Fibroblast of pulmonary artery (primary cell): ENCODE measurements at regions not wholly inside any gene's neighbourhood (a gene's known extent, or its start where the extent isn't known, plus 50 kb on each side); places are given as distances from the start of the nearest gene placed in this dataset.
"Not testable (repeated sequence)": the region's sequence is repeated elsewhere in the genome, so short reads cannot be mapped to it uniquely, and the experiment has no call there.

ENCODE experiments used
- DNase-seq: peaks from one replicate; pipeline ENCODE4 v3.0.0-alpha.2; 2010; ENCODE audit warnings: low read depth
- H3K4me3 ChIP-seq: replicated peaks from 2 replicates; pipeline ENCODE4 v1.5.1; 2011; ENCODE audit warnings: low read depth, mild to moderate bottlenecking, control low read depth, low read length, moderate library complexity

DNA sequence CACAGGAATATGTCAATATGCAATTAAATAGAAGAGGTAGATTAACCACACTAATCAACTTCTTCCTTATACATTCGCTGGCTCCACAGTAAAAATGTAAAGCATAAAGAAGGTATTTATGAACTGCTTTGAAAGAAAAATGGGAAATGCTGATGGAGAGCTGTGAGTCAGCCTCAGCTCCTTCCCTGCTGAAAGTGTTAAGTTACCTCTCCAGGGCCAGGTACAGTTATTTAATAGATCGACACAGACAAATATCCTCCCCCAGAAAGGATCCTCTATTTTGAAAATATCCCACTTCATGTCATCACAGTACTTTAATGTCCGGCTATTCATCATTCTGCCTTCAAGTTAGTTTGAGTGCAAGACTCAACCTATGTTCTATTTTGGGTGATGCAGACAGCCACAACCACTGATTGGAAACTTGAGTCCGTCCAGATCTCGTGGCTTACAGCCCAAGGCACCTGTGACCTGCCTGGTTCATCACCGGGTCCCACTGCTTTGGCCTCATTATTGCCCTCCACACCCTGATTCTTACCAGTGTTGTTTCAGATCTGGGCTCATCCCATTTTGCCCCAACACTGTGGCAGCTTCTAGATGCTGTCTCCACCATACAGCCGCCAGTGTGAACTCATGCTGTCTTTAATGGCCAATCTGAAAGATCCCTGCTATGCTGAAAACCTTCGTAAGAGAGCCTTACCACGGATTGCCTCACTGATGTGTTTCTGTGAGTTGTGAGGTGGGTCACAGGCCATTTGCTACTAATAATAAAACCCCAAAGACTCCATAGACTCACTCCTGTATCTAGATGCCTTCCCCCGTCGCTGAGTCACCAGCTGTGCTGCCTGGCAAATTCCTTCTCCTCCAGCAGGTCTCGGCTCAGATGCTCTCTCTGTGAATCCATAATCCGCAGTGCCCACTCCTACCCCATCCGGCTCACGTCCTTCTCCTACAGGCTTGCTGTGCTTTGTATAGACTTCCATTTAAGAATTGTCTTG is 56.2 kb upstream of the DDAH1 start:
- DNase-seq = peak; percentile 67
- H3K4me3 ChIP-seq = not testable (repeated sequence)

DNA sequence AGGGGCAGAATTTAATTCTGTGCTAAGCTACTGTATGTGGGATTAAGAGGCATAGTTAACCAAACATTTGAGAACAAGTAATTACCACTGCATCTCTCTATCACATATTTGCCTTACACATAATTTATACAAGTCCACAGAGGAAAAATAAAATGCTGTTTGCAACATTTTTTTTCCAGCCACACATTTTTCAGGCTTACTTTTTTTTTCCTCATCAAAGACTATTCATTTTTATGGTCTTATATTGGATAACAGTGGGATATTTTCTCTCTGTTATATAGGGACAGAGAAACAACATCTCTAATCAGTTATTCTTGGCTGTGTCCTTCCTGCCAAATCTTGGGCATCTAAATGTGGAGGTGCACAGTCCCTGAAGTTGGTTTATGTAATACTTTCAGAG is 57.5 kb upstream of the DDAH1 start:
- not testable (repeated sequence) for DNase-seq, H3K4me3 ChIP-seq

DNA sequence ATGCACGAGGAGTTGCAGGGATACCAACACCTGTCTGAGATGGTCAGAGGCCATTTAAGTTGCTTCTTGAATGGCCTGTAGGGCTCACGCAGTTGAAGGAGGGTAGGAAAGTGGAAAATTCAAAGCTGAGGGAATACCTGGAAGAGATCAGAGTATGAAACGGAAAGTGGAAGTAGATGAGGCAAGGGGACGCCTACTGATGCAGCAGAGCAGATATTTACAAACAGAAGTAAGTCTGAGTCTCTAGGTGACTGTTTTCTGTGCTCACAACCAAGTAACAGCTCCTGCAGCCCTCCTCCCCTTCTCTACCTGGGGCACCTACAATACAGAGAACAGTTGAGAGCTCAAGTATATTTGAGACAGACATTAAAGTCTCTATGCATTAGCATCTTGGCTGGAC is 57.5 kb upstream of the CCN1 start:
- H3K4me3 ChIP-seq, DNase-seq: not testable (repeated sequence)

DNA sequence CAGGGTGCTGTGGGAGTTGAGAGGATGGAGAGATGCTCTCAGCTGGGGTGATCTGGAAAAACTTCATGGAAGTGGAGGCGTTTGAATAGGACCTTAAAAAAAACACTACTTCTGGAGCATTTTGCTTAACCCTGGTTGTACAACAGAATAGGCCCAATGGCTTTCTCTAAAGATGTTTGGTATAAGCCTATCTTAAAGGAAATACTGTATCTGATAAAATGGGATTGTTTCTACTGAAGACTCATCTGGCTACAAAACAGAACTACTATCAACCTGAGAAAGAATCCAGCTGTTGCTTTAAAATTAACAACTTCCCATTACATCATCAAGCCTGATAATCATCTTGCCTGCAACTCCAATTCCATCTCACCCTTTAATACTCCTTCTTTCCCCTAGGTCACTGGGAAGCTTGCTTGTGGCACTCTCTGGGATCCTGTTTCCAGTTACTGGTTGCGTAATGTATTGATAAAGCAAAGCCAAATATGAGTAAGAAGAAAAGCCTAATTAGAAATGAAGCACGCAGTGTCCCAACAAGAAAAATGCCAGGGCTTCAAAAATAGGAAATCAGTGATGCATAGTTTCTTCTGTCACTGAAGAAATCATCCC is 56.2 kb upstream of the CCN1 start:
- DNase-seq = peak; percentile 90
- not testable (repeated sequence) for H3K4me3 ChIP-seq

DNA sequence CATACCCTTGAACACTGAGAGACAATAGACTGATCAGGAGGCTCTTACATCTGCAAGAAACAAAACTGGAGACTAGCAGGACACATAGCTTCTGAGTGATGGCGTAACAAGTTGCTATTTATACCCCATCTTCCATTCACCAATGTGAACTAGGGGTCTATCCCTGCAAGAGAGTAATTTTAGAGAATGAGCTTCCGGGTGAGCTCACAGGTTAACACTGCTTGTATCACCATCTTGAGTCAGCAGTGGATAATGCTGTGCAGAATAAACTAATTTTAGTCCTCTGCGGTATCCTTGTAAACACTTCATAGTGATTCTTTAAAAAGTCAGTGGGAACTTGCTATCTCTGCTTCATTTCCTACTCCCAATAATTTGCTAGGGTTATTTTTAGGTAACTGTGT is 55.0 kb upstream of the CCN1 start:
- peak; percentile 72 for DNase-seq
- H3K4me3 ChIP-seq = not testable (repeated sequence)

DNA sequence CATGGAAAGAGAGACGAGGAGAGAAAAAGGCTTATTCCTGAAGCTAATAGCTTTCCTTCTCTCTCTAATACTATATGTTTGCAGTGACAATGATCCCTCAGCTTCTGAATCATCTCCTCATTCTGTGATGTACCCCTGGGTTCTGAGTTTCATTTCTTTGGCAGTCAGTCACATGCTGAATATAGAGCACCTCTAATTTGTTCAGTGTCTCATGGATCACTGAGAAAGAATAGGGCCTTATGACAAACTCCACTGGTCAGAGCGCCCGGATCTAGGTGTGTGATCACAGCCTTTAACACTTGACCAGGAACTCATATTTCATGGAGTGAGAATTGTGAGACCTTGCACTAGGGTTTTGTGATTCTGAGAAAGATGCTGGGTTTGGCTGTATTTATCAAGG is 54.3 kb upstream of the CCN1 start:
- H3K4me3 ChIP-seq, DNase-seq: not testable (repeated sequence)

DNA sequence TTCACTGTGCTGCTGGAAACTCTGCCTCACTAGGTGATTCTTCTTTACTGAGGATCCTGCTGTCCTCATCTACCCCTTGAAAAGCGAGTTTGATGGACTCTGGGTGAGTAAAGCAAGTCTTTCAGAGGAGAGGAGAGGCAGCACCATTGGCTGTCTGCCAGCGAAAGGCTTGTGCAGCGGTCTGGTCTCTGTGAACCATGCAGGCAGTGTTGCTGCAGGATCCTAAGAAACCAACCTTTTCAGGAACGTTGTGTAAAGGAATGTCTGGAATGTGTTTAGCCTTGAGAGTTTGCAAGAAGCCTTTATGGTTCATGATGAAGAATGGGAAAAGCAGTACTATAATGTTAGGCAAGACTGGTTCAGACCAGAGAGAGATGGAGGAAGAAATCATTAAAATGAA is 53.4 kb upstream of the CCN1 start:
- DNase-seq = peak; percentile 92
- not testable (repeated sequence) for H3K4me3 ChIP-seq
